B cell (primary cell): ENCODE measurements at regions not wholly inside any gene's neighbourhood (a gene's known extent, or its start where the extent isn't known, plus 50 kb on each side); places are given as distances from the start of the nearest gene placed in this dataset.

Source experiments
- ATAC-seq: fragments of 200-7000 bp; cut with Tn5 transposase; one replicate; pipeline ENCODE4 v1.10.0; 2021; ENCODE audit warnings: low read depth, mild to moderate bottlenecking, moderate number of reproducible peaks, moderate library complexity
- CTCF ChIA-PET: fragments of 350-600 bp; sonication (Branson Sonifier 250); formaldehyde crosslinking; loops from one replicate; lab custom pipeline; 2021; ENCODE audit warnings: antibody characterized with exemption, inconsistent platforms; lab: Charles Lee
- POLR2A ChIA-PET: fragments of 350-600 bp; sonication (Branson Sonifier 250); formaldehyde crosslinking; loops from one replicate; lab custom pipeline; 2021; ENCODE audit warnings: antibody characterized with exemption; lab: Charles Lee
- DNase-seq: peaks from one replicate; pipeline ENCODE4 v3.0.0; 2013
- H2AFZ ChIP-seq: 2 replicates; pipeline ENCODE4 v1.6.1; 2012; ENCODE audit warnings: mild to moderate bottlenecking, low read depth, low read length; ENCODE audit not compliant: insufficient read depth, poor library complexity, severe bottlenecking
- H3K27ac ChIP-seq, 2 donors: 1 replicate in 1 of 2; 2 replicates in 1 of 2; pipeline ENCODE4 v1.5.1; 2012 to 2013; ENCODE audit warnings: low read length in 2 of 2, mild to moderate bottlenecking in 2 of 2, moderate library complexity in 1 of 2
- H3K27me3 ChIP-seq, 4 experiments: fragments of 200-600 bp in 1 of 4; sonication (generic) in 1 of 4; replicated peaks in 1 of 4; 1 replicate in 2 of 4; 2 replicates in 2 of 4; pipeline versions ENCODE4 v1.6.1 to v1.7.0; 2013 to 2016; ENCODE audit warnings: low read length in 3 of 4, mild to moderate bottlenecking in 2 of 4, mixed read lengths in 1 of 4, moderate library complexity in 1 of 4; ENCODE audit not compliant: insufficient read depth in 4 of 4, control insufficient read depth in 3 of 4; ENCODE audit errors: control extremely low read depth in 1 of 4
- H3K36me3 ChIP-seq, 2 experiments: replicated peaks in 1 of 2; 1 replicate in 1 of 2; 2 replicates in 1 of 2; pipeline versions ENCODE4 v1.6.1 to v1.7.1; 2013; ENCODE audit warnings: low read length in 1 of 2; ENCODE audit not compliant: insufficient read depth in 2 of 2, control insufficient read depth in 1 of 2; ENCODE audit errors: control extremely low read depth in 1 of 2, extremely low read depth in 1 of 2
- H3K4me1 ChIP-seq, 2 donors: fragments of 200-600 bp in 1 of 2; sonication (generic) in 1 of 2; 1 replicate in 1 of 2; 2 replicates in 1 of 2; pipeline versions ENCODE4 v1.5.1 to v1.6.1; 2013 to 2017; ENCODE audit warnings: low read length in 2 of 2; ENCODE audit not compliant: control insufficient read depth in 2 of 2, insufficient read depth in 2 of 2
- H3K4me2 ChIP-seq: replicated peaks from 2 replicates; pipeline ENCODE3; 2012; ENCODE audit warnings: mild to moderate bottlenecking, low read depth, low read length; ENCODE audit not compliant: poor library complexity, severe bottlenecking
- H3K4me3 ChIP-seq, 5 experiments: fragments of 200-600 bp in 1 of 5; sonication (generic) in 1 of 5; 1 replicate in 3 of 5; 2 replicates in 2 of 5; pipeline versions ENCODE4 v1.5.1 to v1.7.0; 2011 to 2016; ENCODE audit warnings: low read length in 4 of 5, mild to moderate bottlenecking in 4 of 5, low read depth in 2 of 5, control low read depth in 1 of 5, moderate library complexity in 1 of 5; ENCODE audit not compliant: insufficient read depth in 1 of 5; ENCODE audit errors: control extremely low read depth in 1 of 5, extremely low read depth in 1 of 5
- H3K79me2 ChIP-seq: fragments of 200-600 bp; sonication (generic); one replicate; pipeline ENCODE4 v1.6.0; 2016; ENCODE audit warnings: low read length; ENCODE audit not compliant: control insufficient read depth, insufficient read depth
- H3K9ac ChIP-seq: fragments of 200-600 bp; sonication (generic); 2 replicates; pipeline ENCODE4 v1.6.1; 2017; ENCODE audit warnings: mild to moderate bottlenecking, low read length, moderate library complexity
- H3K9me3 ChIP-seq, 3 donors: one replicate each; pipeline versions ENCODE4 v1.6.1 to v1.7.1; 2013; ENCODE audit warnings: low read length in 2 of 3; ENCODE audit not compliant: control insufficient read depth in 2 of 3, insufficient read depth in 1 of 3; ENCODE audit errors: control extremely low read depth in 1 of 3
- H4K20me1 ChIP-seq: 2 replicates; pipeline ENCODE4 v1.6.0; 2012; ENCODE audit warnings: mild to moderate bottlenecking, low read length; ENCODE audit not compliant: insufficient read depth, control insufficient read depth, poor library complexity, severe bottlenecking
- H3K27ac Mint-ChIP-seq: one replicate; pipeline ENCODE4 v1.8.0; 2021; ENCODE audit warnings: mixed read lengths
- H3K27me3 Mint-ChIP-seq: one replicate; pipeline ENCODE4 v1.8.0; 2021; ENCODE audit warnings: mixed read lengths
- H3K4me1 Mint-ChIP-seq: one replicate; pipeline ENCODE4 v1.8.0; 2021; ENCODE audit warnings: mixed read lengths
- H3K4me3 Mint-ChIP-seq: one replicate; pipeline ENCODE4 v1.8.0; 2021; ENCODE audit warnings: mixed read lengths
- H3K9me3 Mint-ChIP-seq: one replicate; pipeline ENCODE4 v1.8.0; 2022; ENCODE audit warnings: mixed read lengths; ENCODE audit not compliant: insufficient read depth
- CTCF ChIP-seq: fragments of 200-600 bp; IDR thresholded peaks from one replicate; pipeline ENCODE4 v1.8.0; 2022; ENCODE audit warnings: antibody characterized with exemption, mild to moderate bottlenecking
- EZH2 ChIP-seq: IDR thresholded peaks from 2 replicates; pipeline ENCODE4 v1.6.1; 2012; ENCODE audit warnings: borderline replicate concordance, low read depth, mild to moderate bottlenecking, moderate library complexity, low read length; ENCODE audit not compliant: insufficient read depth, poor library complexity, severe bottlenecking
- WGBS: methylation state at CpG from one replicate; pipeline ENCODE4 v1.1.5; 2013; ENCODE audit warnings: missing lambda C conversion rate; ENCODE audit not compliant: insufficient coverage; 5-methylcytosine and 5-hydroxymethylcytosine counted together
- intact Hi-C: fragments of 100-400 bp; cut with micrococcal nuclease; formaldehyde crosslinking; loops from one replicate; pipeline ENCODE4 v1.10.0; 2022

- no peak for DNase-seq
- Mint-ChIP-seq H3K9me3 (peaks cover 3% of the 10 kb centered on the region), H3K4me1 (peaks cover 2% of the 10 kb centered on the region), H3K27ac (no peak overlapping the region), H3K4me3 (no peak overlapping the region), H3K27me3 (peaks cover 9% of the 10 kb centered on the region)
- no CpG with 5 or more reads among the region's 3 CpGs for WGBS
- ChIA-PET CTCF (no interaction called here), POLR2A (no interaction called here)
- Histone ChIP-seq H2AFZ (no peak overlapping the region), H3K27me3 (peaks cover 0 to 4% (median under 1%) of the 10 kb centered on the region in 4 experiments), H3K9ac (no peak overlapping the region), H3K4me3 (no peak overlapping the region), H3K36me3 (no peaks in the 10 kb centered on the region), H3K4me2 (no peak overlapping the region), H3K4me1 (no peaks in the 10 kb centered on the region), H3K79me2 (no peaks in the 10 kb centered on the region), H3K27ac (no peak overlapping the region), H4K20me1 (no peaks in the 10 kb centered on the region), H3K9me3 (no peaks in the 10 kb centered on the region)
- intact Hi-C loops: no loop called here
- no peak for TF ChIP-seq EZH2
- TF ChIP-seq CTCF: no peak
- no peak for ATAC-seq
Observed at GRCh38 chr2:45328264-45328870, 282.7 kb downstream of the SRBD1 start.

GRCh38 chr2:45323344-45323743, 287.7 kb downstream of the SRBD1 start:
- Mint-ChIP-seq H3K4me3 (no peak overlapping the region), H3K9me3 (peaks cover 3% of the 10 kb centered on the region), H3K27ac (no peak overlapping the region), H3K4me1 (no peaks in the 10 kb centered on the region), H3K27me3 (peaks cover 18% of the 10 kb centered on the region)
- DNase-seq (no peak), ATAC-seq (no peak)
- Histone ChIP-seq H3K79me2 (no peaks in the 10 kb centered on the region), H3K4me2 (no peak overlapping the region), H3K27ac (no peak overlapping the region), H3K36me3 (no peaks in the 10 kb centered on the region), H3K4me3 (no peak overlapping the region), H3K9ac (no peak overlapping the region), H4K20me1 (no peaks in the 10 kb centered on the region), H3K4me1 (no peaks in the 10 kb centered on the region), H2AFZ (no peak overlapping the region), H3K27me3 (peaks cover 0 to 2% (median 0%) of the 10 kb centered on the region in 4 experiments), H3K9me3 (no peaks in the 10 kb centered on the region)
- WGBS: 100% methylated on average over 2 of the region's 3 CpGs
- ChIA-PET POLR2A (no interaction called here), CTCF (no interaction called here)
- intact Hi-C loops: no loop called here
- no peak for TF ChIP-seq CTCF
- no peak for TF ChIP-seq EZH2
